Esophagus squamous epithelium (tissue), 4 donors: ENCODE measurements at regions not wholly inside any gene's neighbourhood (a gene's known extent, or its start where the extent isn't known, plus 50 kb on each side); places are given as distances from the start of the nearest gene placed in this dataset.

Source experiments
- POLR2A ChIP-seq, 4 donors: fragments of 450-650 bp; IDR thresholded peaks; one replicate each; pipeline ENCODE4 v1.6.1; 2017; ENCODE audit warnings: antibody characterized with exemption in 4 of 4, mild to moderate bottlenecking in 4 of 4, moderate library complexity in 3 of 4
- TF ChIP-seq, protein P1 (sequence below), 6 experiments: fragments of 450-650 bp in 4 of 6; fragments of 200-600 bp in 2 of 6; sonication (generic) in 2 of 6; IDR thresholded peaks; one replicate each; pipeline ENCODE4 v1.5.1; 2016 to 2019; ENCODE audit warnings: antibody characterized with exemption in 6 of 6, mild to moderate bottlenecking in 4 of 6, moderate library complexity in 4 of 6

DNA sequence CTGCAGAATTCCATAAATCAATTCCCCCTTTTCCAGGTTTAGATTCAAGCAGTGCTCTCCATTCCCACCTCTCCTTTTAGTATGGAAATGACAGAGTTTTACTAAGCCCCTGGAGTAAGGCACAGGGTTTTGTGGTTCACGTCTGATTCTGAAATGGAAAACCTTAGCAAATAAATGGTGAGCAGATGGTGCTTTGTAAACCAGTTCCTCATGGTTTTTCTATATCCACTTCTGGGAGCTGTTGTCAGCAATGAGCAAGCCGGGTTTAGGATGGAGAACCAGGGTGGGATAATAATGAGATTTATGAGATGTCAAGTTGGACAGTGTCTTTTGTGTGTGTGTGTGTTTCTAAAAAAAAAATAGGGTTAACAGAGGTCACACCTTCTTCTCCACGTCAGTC lies 113.8 kb upstream of the RBPJ start:
- TF ChIP-seq, protein P1, sequence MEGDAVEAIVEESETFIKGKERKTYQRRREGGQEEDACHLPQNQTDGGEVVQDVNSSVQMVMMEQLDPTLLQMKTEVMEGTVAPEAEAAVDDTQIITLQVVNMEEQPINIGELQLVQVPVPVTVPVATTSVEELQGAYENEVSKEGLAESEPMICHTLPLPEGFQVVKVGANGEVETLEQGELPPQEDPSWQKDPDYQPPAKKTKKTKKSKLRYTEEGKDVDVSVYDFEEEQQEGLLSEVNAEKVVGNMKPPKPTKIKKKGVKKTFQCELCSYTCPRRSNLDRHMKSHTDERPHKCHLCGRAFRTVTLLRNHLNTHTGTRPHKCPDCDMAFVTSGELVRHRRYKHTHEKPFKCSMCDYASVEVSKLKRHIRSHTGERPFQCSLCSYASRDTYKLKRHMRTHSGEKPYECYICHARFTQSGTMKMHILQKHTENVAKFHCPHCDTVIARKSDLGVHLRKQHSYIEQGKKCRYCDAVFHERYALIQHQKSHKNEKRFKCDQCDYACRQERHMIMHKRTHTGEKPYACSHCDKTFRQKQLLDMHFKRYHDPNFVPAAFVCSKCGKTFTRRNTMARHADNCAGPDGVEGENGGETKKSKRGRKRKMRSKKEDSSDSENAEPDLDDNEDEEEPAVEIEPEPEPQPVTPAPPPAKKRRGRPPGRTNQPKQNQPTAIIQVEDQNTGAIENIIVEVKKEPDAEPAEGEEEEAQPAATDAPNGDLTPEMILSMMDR (IDR thresholded peaks at IDR 0.05), result no peak
- TF ChIP-seq POLR2A (IDR thresholded peaks at IDR 0.05), result no peak
